ENCODE measurements at regions not wholly inside any gene's neighbourhood (a gene's known extent, or its start where the extent isn't known, plus 50 kb on each side); places are given as distances from the start of the nearest gene placed in this dataset.

- no peak overlapping the region for H3K27ac ChIP-seq (ENCODE audit: poor library complexity, severe bottlenecking)
Measured at GRCh38 chr14:97638864-97639263, 841.7 kb downstream of the VRK1 start.

GRCh38 chr14:97640031-97640430, 842.8 kb downstream of the VRK1 start:
- no peak overlapping the region for H3K4me3 ChIP-seq (ENCODE audit: severe bottlenecking)
- no peak for ATAC-seq (ENCODE audit: low read depth)
- H3K27ac ChIP-seq (ENCODE audit: poor library complexity, severe bottlenecking): no peak overlapping the region
- H3K27me3 ChIP-seq (ENCODE audit: insufficient read depth, poor library complexity, severe bottlenecking): no peaks in the 10 kb centered on the region
- no peak for TF ChIP-seq CTCF (IDR thresholded peaks at IDR 0.05; ENCODE audit: poor library complexity, severe bottlenecking)
- H3K4me1 ChIP-seq (ENCODE audit: insufficient read depth, poor library complexity, severe bottlenecking): peaks cover 6% of the 10 kb centered on the region
- no peaks in the 10 kb centered on the region for H3K36me3 ChIP-seq (ENCODE audit: low read depth)
- no peaks in the 10 kb centered on the region for H3K9me3 ChIP-seq (ENCODE audit: severe bottlenecking)
- no peak for DNase-seq (ENCODE audit: low spot score)

More at GRCh38 chr14:97638864-97639263, 841.7 kb downstream of the VRK1 start:
- no peak overlapping the region for H3K4me3 ChIP-seq (ENCODE audit: severe bottlenecking)
- H3K4me1 ChIP-seq (ENCODE audit: insufficient read depth, poor library complexity, severe bottlenecking): no peaks in the 10 kb centered on the region
- no peaks in the 10 kb centered on the region for H3K9me3 ChIP-seq (ENCODE audit: severe bottlenecking)
- H3K27me3 ChIP-seq (ENCODE audit: insufficient read depth, poor library complexity, severe bottlenecking): no peaks in the 10 kb centered on the region
- no peaks in the 10 kb centered on the region for H3K36me3 ChIP-seq (ENCODE audit: low read depth)
- ATAC-seq (ENCODE audit: low read depth) (no peak), DNase-seq (ENCODE audit: low spot score) (no peak)
- TF ChIP-seq CTCF (IDR thresholded peaks at IDR 0.05; ENCODE audit: poor library complexity, severe bottlenecking): no peak

GRCh38 chr14:97641827-97642226, 844.6 kb downstream of the VRK1 start:
- TF ChIP-seq CTCF (IDR thresholded peaks at IDR 0.05; ENCODE audit: poor library complexity, severe bottlenecking): no peak
- H3K27ac ChIP-seq (ENCODE audit: poor library complexity, severe bottlenecking): no peak overlapping the region

GRCh38 chr14:97642631-97643030, 845.4 kb downstream of the VRK1 start:
- Histone ChIP-seq H3K27ac (ENCODE audit: poor library complexity, severe bottlenecking) (no peak overlapping the region), H3K9me3 (ENCODE audit: severe bottlenecking) (no peaks in the 10 kb centered on the region), H3K36me3 (ENCODE audit: low read depth) (no peaks in the 10 kb centered on the region), H3K27me3 (ENCODE audit: insufficient read depth, poor library complexity, severe bottlenecking) (no peaks in the 10 kb centered on the region), H3K4me1 (ENCODE audit: insufficient read depth, poor library complexity, severe bottlenecking) (peaks cover 6% of the 10 kb centered on the region), H3K4me3 (ENCODE audit: severe bottlenecking) (no peak overlapping the region)
- TF ChIP-seq CTCF (IDR thresholded peaks at IDR 0.05; ENCODE audit: poor library complexity, severe bottlenecking): no peak
- DNase-seq (ENCODE audit: low spot score) (no peak), ATAC-seq (ENCODE audit: low read depth) (no peak)

More at GRCh38 chr14:97641827-97642226, 844.6 kb downstream of the VRK1 start:
- no peak overlapping the region for H3K4me3 ChIP-seq (ENCODE audit: severe bottlenecking)
- DNase-seq (ENCODE audit: low spot score) (no peak), ATAC-seq (ENCODE audit: low read depth) (no peak)
- H3K9me3 ChIP-seq (ENCODE audit: severe bottlenecking): no peaks in the 10 kb centered on the region
- no peaks in the 10 kb centered on the region for H3K36me3 ChIP-seq (ENCODE audit: low read depth)
- H3K27me3 ChIP-seq (ENCODE audit: insufficient read depth, poor library complexity, severe bottlenecking): no peaks in the 10 kb centered on the region
- H3K4me1 ChIP-seq (ENCODE audit: insufficient read depth, poor library complexity, severe bottlenecking): peaks cover 6% of the 10 kb centered on the region

- no peak for TF ChIP-seq CTCF (IDR thresholded peaks at IDR 0.05; ENCODE audit: poor library complexity, severe bottlenecking)
- Histone ChIP-seq H3K4me1 (ENCODE audit: insufficient read depth, poor library complexity, severe bottlenecking) (peaks cover 6% of the 10 kb centered on the region), H3K27me3 (ENCODE audit: insufficient read depth, poor library complexity, severe bottlenecking) (no peaks in the 10 kb centered on the region), H3K27ac (ENCODE audit: poor library complexity, severe bottlenecking) (no peak overlapping the region), H3K36me3 (ENCODE audit: low read depth) (no peaks in the 10 kb centered on the region), H3K9me3 (ENCODE audit: severe bottlenecking) (no peaks in the 10 kb centered on the region), H3K4me3 (ENCODE audit: severe bottlenecking) (no peak overlapping the region)
- DNase-seq (ENCODE audit: low spot score): no peak
- ATAC-seq (ENCODE audit: low read depth): peak; percentile 17; the same call in 1 of the 3 replicates
Measured at GRCh38 chr14:97644365-97644764, 847.2 kb downstream of the VRK1 start.

Data from RWPE2 (cell line).